ENCODE measurements at regions not wholly inside any gene's neighbourhood (a gene's known extent, or its start where the extent isn't known, plus 50 kb on each side); places are given as distances from the start of the nearest gene placed in this dataset.

GRCh38 chr5:137567226-137567625 is 68.1 kb upstream of the SPOCK1 start:
- no peak for DNase-seq (ENCODE audit: low spot score)

- DNase-seq (ENCODE audit: low spot score), result no peak
Measured at GRCh38 chr5:137566780-137567179, 67.7 kb upstream of the SPOCK1 start.

- no peak for DNase-seq (ENCODE audit: low spot score)
Measured at GRCh38 chr5:137566118-137566541, 67.0 kb upstream of the SPOCK1 start.

GRCh38 chr5:137565450-137565849 is 66.3 kb upstream of the SPOCK1 start:
- DNase-seq (ENCODE audit: low spot score), result no peak

DNA sequence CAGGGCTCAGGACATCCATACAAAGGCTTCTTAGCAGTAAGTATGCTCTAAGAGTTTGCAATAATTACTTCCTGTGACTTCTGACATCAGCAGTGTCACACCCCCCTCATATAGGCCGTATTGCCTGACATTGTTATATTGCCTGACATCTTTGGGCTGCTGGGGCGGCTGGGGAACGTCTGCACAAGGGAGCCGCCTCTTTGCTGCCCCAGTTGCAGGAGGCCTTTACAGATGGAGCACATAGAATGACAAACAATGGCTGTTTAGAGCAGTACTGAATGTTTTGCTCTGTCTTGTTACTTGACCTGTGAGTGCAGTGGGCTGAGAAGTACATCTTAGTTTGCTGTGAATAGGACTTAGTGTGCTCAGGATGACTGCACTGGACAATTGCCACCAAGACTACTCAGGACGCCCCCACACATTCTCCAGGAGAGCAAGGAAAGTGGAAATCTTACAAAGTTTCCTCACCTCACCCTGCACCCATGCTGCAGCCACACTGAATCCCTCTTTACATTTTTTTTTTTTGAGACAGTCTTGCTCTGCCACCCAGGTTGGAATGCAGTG is 65.4 kb upstream of the SPOCK1 start:
- DNase-seq (ENCODE audit: low spot score), result peak; percentile 21

- peak; percentile 35 for DNase-seq (ENCODE audit: low spot score)
Measured at GRCh38 chr5:137563646-137564397, 64.7 kb upstream of the SPOCK1 start.

DNA sequence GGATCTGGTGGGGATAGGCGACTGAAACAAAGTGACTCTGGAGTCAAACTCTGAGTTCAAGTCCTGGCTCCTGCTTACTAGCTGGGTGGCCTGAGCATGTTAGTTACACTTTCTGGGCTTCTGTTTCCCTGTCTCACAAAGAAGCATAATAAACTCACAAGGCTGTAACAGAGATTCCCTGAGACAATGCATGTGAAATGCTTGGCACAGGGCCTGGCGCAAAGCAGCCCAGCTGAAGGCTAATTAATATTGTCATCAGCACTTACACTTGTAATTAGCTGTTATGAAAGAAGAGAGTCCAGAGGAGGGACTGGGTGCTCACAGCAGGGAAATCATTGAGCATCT is 64.1 kb upstream of the SPOCK1 start:
- peak; percentile 35 for DNase-seq (ENCODE audit: low spot score)

DNA sequence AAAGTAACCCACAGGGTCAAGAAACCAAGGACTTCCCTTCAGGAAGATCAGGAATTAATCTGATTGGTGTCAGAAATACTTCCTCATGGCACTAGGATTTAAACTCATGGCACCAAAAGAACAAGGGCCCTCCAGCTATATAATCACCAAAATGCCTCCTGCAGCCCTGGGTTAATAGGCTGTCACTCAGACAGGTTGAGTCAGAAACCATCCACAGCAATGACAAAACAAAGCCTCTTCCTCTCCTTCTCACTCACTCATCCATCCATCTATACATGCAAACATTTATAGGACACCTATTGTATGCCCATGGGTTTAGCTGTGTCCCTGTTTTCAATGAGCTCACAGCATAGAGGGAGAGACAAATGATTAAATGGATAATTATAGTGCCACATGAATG is 62.5 kb upstream of the SPOCK1 start:
- DNase-seq (ENCODE audit: low spot score), result no peak

- no peak for DNase-seq (ENCODE audit: low spot score)
Measured at GRCh38 chr5:137560420-137560819, 61.3 kb upstream of the SPOCK1 start.
